ENCODE measurements at regions not wholly inside any gene's neighbourhood (a gene's known extent, or its start where the extent isn't known, plus 50 kb on each side); places are given as distances from the start of the nearest gene placed in this dataset.
"Not testable (repeated sequence)": the region's sequence is repeated elsewhere in the genome, so short reads cannot be mapped to it uniquely, and the experiment has no call there.

DNA sequence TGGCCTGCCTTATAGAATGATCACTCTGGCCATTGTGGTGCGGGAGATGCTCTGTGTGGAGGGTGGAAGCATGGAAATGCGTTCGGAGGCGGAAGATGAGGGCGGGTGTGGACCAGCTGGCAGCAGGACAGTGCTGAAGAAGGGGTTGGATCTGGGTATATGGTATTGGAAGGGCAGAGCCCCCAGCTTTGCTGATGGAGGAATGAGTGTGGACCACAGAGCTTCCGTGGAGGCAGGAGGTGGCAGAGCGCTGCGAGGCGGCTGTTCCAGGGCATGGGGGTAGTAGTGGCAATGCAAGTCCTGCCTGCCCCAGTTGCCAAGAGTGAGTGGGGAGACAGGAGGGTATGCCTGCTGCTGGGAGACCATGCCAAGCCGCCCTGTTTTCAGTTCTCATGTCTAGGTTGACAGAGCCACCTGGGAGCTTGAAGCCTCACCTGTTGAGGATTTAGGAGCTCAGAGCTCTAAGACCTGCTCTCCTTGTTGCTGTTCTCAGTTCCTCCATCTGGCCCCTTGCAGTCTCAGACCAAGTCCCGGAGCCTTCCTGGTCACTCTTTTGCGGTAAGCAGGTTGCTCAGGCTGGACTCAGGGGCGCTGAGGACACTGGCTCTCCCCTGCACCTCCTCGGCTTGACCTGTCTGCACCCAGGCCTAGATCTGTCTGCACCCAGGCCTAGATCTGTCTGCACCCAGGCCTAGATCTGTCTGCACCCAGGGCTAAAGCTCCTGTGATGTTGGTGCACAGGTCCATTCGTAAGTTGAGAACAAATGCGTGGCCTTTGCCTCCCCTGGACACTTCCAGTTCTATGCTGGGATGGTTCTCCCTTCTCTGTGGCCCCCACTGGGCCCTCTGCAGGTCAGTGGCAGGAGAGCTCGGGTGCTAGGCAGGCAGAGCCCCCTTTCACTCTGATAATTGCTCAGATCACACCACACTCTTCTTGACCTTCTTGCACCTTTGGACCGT lies 290.5 kb upstream of the HS6ST1 start:
- no peak overlapping the region for H3K4me3 ChIP-seq (ENCODE audit: low read depth, low read length)
- TF ChIP-seq CTCF (IDR thresholded peaks at IDR 0.05; ENCODE audit: control insufficient read depth, extremely low read depth, insufficient read depth), result no peak
- no peak for DNase-seq (ENCODE audit: low read depth)

GRCh38 chr2:128610496-128610895 lies 291.8 kb upstream of the HS6ST1 start:
- no peak overlapping the region for H3K4me3 ChIP-seq (ENCODE audit: low read depth, low read length)
- TF ChIP-seq CTCF (IDR thresholded peaks at IDR 0.05; ENCODE audit: control insufficient read depth, extremely low read depth, insufficient read depth), result no peak
- no peak for DNase-seq (ENCODE audit: low read depth)

- no peak overlapping the region for H3K4me3 ChIP-seq (ENCODE audit: low read depth, low read length)
- no peak for DNase-seq (ENCODE audit: low read depth)
- no peak for TF ChIP-seq CTCF (IDR thresholded peaks at IDR 0.05; ENCODE audit: control insufficient read depth, extremely low read depth, insufficient read depth)
These were observed 293.0 kb upstream of the HS6ST1 start for GRCh38 chr2:128611421-128612320.

- no peak for TF ChIP-seq CTCF (IDR thresholded peaks at IDR 0.05; ENCODE audit: control insufficient read depth, extremely low read depth, insufficient read depth)
- no peak for DNase-seq (ENCODE audit: low read depth)
- no peak overlapping the region for H3K4me3 ChIP-seq (ENCODE audit: low read depth, low read length)
These were observed 294.0 kb upstream of the HS6ST1 start for GRCh38 chr2:128612628-128613027.

DNA sequence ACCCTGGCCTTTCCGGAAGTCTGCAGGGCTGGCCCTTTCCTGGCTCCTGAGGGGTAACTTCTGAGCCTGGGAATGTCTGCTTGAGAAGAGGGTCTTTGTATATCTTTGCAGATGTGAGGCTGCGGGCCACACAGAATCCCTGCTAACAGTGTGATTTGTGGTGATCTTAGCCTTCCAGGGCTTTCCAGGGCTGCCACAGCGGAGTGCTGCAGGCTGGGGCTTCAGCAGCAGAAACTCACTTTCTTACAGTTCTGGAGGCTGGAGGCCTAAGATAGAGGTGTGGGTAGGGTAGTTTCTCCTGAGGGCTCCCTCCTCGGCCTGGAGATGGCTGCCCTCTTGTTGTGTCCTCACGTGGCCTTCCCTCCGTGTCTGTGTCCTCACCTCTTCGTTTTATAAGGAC lies 294.7 kb upstream of the HS6ST1 start:
- no peak for DNase-seq (ENCODE audit: low read depth)
- TF ChIP-seq CTCF (IDR thresholded peaks at IDR 0.05; ENCODE audit: control insufficient read depth, extremely low read depth, insufficient read depth), result no peak

GRCh38 chr2:128613876-128614275 lies 295.2 kb upstream of the HS6ST1 start:
- H3K4me3 ChIP-seq (ENCODE audit: low read depth, low read length), result no peak overlapping the region
- DNase-seq (ENCODE audit: low read depth), result no peak
- TF ChIP-seq CTCF (IDR thresholded peaks at IDR 0.05; ENCODE audit: control insufficient read depth, extremely low read depth, insufficient read depth), result no peak

More for the DNA sequence above, 294.7 kb upstream of the HS6ST1 start:
- H3K4me3 ChIP-seq (ENCODE audit: low read depth, low read length), result no peak overlapping the region

GRCh38 chr2:128614907-128615306 lies 296.2 kb upstream of the HS6ST1 start:
- H3K4me3 ChIP-seq (ENCODE audit: low read depth, low read length); DNase-seq (ENCODE audit: low read depth): not testable (repeated sequence)

Measured in LNCaP clone FGC (cell line).